Prostate gland (tissue), 2 donors: ENCODE measurements at regions not wholly inside any gene's neighbourhood (a gene's known extent, or its start where the extent isn't known, plus 50 kb on each side); places are given as distances from the start of the nearest gene placed in this dataset.
A peak's percentile ranks its signal among the peaks of the same experiment; 100 is the strongest.
"Not testable (repeated sequence)": the region's sequence is repeated elsewhere in the genome, so short reads cannot be mapped to it uniquely, and the experiment has no call there.

Experiments
- DNase-seq: peaks from one replicate; pipeline ENCODE4 v3.0.0-alpha.2; 2019; ENCODE audit warnings: low spot score
- H3K27ac ChIP-seq, 2 donors: fragments of 200-600 bp; sonication (generic); 2 replicates each; pipeline ENCODE4 v1.5.1; 2017 to 2019
- H3K27me3 ChIP-seq: fragments of 200-600 bp; sonication (generic); replicated peaks from 2 replicates; pipeline ENCODE4 v1.5.1; 2019; ENCODE audit not compliant: insufficient read depth
- H3K36me3 ChIP-seq, 2 donors: fragments of 200-600 bp; sonication (generic); 1 replicate in 1 of 2; 2 replicates in 1 of 2; pipeline versions ENCODE4 v1.5.1 to v1.8.1; 2017 to 2019
- H3K4me1 ChIP-seq: fragments of 200-600 bp; sonication (generic); replicated peaks from 2 replicates; pipeline ENCODE4 v1.5.1; 2019
- H3K4me3 ChIP-seq, 2 donors: fragments of 200-600 bp; sonication (generic); 2 replicates each; pipeline ENCODE4 v1.5.1; 2017 to 2019
- H3K9me3 ChIP-seq: fragments of 200-600 bp; sonication (generic); 2 replicates; pipeline ENCODE4 v1.5.1; 2017
- POLR2A ChIP-seq: fragments of 450-650 bp; IDR thresholded peaks from one replicate; pipeline ENCODE4 v1.6.1; 2016; ENCODE audit warnings: antibody characterized with exemption, mild to moderate bottlenecking
- POLR2AphosphoS5 ChIP-seq: sonication (generic); formaldehyde crosslinking; IDR thresholded peaks from one replicate; pipeline ENCODE4 v1.6.1; 2017; ENCODE audit warnings: antibody characterized with exemption
- WGBS: methylation state at CpG from one replicate; pipeline ENCODE4 v1.1.5; 2018; 5-methylcytosine and 5-hydroxymethylcytosine counted together
- intact Hi-C: fragments of 100-400 bp; cut with DNase I; formaldehyde crosslinking; loops from one replicate; pipeline ENCODE4 v1.14.2; 2022
- TF ChIP-seq, protein P1 (sequence below), 4 experiments: fragments of 200-600 bp in 2 of 4; fragments of 450-650 bp in 2 of 4; sonication (generic) in 2 of 4; IDR thresholded peaks; 1 replicate in 3 of 4; 2 replicates in 1 of 4; pipeline ENCODE4 v1.5.1; 2016 to 2019; ENCODE audit warnings: antibody characterized with exemption in 4 of 4, mild to moderate bottlenecking in 2 of 4, moderate library complexity in 2 of 4

DNA sequence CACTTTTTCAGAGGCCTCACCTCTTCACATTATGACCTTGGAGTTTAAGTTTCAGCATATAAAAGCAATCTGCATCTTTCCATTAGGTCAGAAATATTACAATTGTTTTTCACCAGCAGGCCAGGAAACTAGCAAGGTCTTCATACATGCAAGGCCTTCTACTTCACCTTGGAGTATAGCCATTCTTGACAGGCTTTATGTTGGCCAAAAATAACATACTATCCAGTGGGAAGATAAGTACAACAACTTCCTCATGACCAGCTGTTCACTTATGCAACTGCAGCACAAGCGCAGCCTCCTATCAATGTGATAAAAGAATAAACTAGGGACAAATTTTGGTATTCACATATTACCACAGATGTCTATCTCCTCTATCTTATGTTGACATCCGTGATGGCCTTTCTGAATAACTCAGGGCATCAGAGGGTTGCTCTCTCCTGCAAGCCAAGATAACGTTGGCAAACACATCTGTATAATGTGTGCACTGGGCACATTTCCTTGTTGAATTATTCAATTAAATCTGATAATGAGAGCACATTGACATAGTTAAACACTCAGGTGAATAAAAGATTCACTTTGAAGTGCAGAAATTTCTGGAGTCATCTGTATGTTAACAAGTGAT lies 239.8 kb downstream of the FZD1 start:
- DNase-seq: no peak
- Histone ChIP-seq H3K4me1 (no peaks in the 10 kb centered on the region), H3K27me3 (no peaks in the 10 kb centered on the region), H3K9me3 (no peaks in the 10 kb centered on the region), H3K36me3 (no peaks in the 10 kb centered on the region), H3K27ac (no peak overlapping the region), H3K4me3 (no peak overlapping the region)
- TF ChIP-seq POLR2AphosphoS5 (peak; percentile 25), POLR2A (no peak)
- 27% methylated on average over 3 of the region's 3 CpGs for WGBS
- intact Hi-C loops: no loop called here

DNA sequence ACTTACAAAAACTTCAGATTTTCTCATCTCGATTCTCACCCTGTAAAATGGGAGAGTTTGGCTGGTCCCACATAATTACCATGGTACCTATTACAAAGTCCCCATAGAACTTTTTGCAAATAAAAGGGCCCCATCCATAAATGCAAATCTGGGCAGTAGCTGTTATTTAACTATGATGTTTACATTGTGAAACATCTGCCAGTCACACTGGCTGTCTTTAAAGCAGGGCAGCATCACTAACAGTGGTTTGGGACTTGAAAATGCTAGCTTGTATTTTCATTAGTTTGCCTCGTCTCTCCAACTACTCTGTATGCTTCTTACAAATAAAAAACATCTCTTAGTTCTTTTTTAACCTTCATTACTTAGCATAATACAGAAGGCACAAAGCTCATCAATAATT lies 240.7 kb downstream of the FZD1 start:
- intact Hi-C loops: no loop called here
- Histone ChIP-seq H3K27me3 (no peaks in the 10 kb centered on the region), H3K27ac (no peak overlapping the region), H3K4me1 (no peaks in the 10 kb centered on the region), H3K36me3 (no peaks in the 10 kb centered on the region), H3K4me3 (no peak overlapping the region), H3K9me3 (no peaks in the 10 kb centered on the region)
- DNase-seq: no peak
- 44% methylated on average over 2 of the region's 2 CpGs for WGBS
- TF ChIP-seq POLR2AphosphoS5 (no peak), POLR2A (no peak)
- TF ChIP-seq, protein P1, sequence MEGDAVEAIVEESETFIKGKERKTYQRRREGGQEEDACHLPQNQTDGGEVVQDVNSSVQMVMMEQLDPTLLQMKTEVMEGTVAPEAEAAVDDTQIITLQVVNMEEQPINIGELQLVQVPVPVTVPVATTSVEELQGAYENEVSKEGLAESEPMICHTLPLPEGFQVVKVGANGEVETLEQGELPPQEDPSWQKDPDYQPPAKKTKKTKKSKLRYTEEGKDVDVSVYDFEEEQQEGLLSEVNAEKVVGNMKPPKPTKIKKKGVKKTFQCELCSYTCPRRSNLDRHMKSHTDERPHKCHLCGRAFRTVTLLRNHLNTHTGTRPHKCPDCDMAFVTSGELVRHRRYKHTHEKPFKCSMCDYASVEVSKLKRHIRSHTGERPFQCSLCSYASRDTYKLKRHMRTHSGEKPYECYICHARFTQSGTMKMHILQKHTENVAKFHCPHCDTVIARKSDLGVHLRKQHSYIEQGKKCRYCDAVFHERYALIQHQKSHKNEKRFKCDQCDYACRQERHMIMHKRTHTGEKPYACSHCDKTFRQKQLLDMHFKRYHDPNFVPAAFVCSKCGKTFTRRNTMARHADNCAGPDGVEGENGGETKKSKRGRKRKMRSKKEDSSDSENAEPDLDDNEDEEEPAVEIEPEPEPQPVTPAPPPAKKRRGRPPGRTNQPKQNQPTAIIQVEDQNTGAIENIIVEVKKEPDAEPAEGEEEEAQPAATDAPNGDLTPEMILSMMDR (IDR thresholded peaks at IDR 0.05): no peak

GRCh38 chr7:91506966-91507365 lies 242.7 kb downstream of the FZD1 start:
- 81% methylated on average over 10 of the region's 10 CpGs for WGBS
- DNase-seq, H3K27me3 ChIP-seq, H3K4me3 ChIP-seq, H3K27ac ChIP-seq, H3K9me3 ChIP-seq, H3K36me3 ChIP-seq, H3K4me1 ChIP-seq, intact Hi-C loops: not testable (repeated sequence)

DNA sequence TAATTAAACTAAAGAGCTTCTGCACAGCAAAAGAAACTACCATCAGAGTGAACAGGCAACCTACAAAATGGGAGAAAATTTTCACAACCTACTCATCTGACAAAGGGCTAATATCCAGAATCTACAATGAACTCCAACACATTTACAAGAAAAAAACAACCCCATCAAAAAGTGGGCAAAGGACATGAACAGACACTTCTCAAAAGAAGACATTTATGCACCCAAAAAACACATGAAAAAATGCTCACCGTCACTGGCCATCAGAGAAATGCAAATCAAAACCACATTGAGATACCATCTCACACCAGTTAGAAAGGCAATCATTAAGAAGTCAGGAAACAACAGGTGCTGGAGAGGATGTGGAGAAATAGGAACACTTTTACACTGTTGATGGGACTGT lies 247.6 kb downstream of the FZD1 start:
- WGBS: 84% methylated on average over 1 of the region's 1 CpG
- DNase-seq, intact Hi-C loops, H3K9me3 ChIP-seq, H3K27ac ChIP-seq, H3K4me1 ChIP-seq, H3K27me3 ChIP-seq, H3K36me3 ChIP-seq, H3K4me3 ChIP-seq: not testable (repeated sequence)

GRCh38 chr7:91512958-91513357 lies 248.7 kb downstream of the FZD1 start:
- no peaks in the 10 kb centered on the region for H3K36me3 ChIP-seq
- H3K27ac ChIP-seq: no peak overlapping the region
- TF ChIP-seq POLR2A (no peak), POLR2AphosphoS5 (no peak)
- TF ChIP-seq, protein P1 (IDR thresholded peaks at IDR 0.05): no peak
- H3K9me3 ChIP-seq: no peaks in the 10 kb centered on the region
- H3K27me3 ChIP-seq: no peaks in the 10 kb centered on the region
- 52% methylated on average over 3 of the region's 3 CpGs for WGBS
- intact Hi-C loops: no loop called here
- H3K4me1 ChIP-seq: no peaks in the 10 kb centered on the region
- no peak overlapping the region for H3K4me3 ChIP-seq
- DNase-seq: no peak

- intact Hi-C loops: no loop called here
- H3K36me3 ChIP-seq: no peaks in the 10 kb centered on the region
- WGBS: 91% methylated on average over 4 of the region's 4 CpGs
- no peak overlapping the region for H3K4me3 ChIP-seq
- TF ChIP-seq, protein P1 (IDR thresholded peaks at IDR 0.05): no peak
- TF ChIP-seq POLR2A: no peak
- no peak for TF ChIP-seq POLR2AphosphoS5
- no peaks in the 10 kb centered on the region for H3K9me3 ChIP-seq
- H3K4me1 ChIP-seq: no peaks in the 10 kb centered on the region
- H3K27me3 ChIP-seq: no peaks in the 10 kb centered on the region
- H3K27ac ChIP-seq: no peak overlapping the region
- DNase-seq: no peak
Observed at GRCh38 chr7:91514591-91514990, 250.4 kb downstream of the FZD1 start.
